Common myeloid progenitor, CD34-positive (primary cell): ENCODE measurements at regions not wholly inside any gene's neighbourhood (a gene's known extent, or its start where the extent isn't known, plus 50 kb on each side); places are given as distances from the start of the nearest gene placed in this dataset.

ENCODE experiments used
- CTCF ChIA-PET: fragments of 350-600 bp; sonication (Branson Sonifier 250); formaldehyde crosslinking; loops from one replicate; lab custom pipeline; 2021; ENCODE audit warnings: antibody characterized with exemption; lab: Charles Lee
- POLR2A ChIA-PET: fragments of 350-600 bp; sonication (Branson Sonifier 250); formaldehyde crosslinking; loops from one replicate; lab custom pipeline; 2021; ENCODE audit warnings: antibody characterized with exemption; lab: Charles Lee
- DNase-seq, 3 donors: peaks; one replicate each; pipeline versions ENCODE4 v3.0.0 to v3.0.0-alpha.2; 2013
- H3K27ac ChIP-seq, 2 experiments: 1 replicate in 1 of 2; 2 replicates in 1 of 2; pipeline ENCODE4 v1.7.0; 2013; ENCODE audit warnings: inconsistent platforms in 2 of 2, low read length in 2 of 2, mild to moderate bottlenecking in 2 of 2, low read depth in 1 of 2, moderate library complexity in 1 of 2; ENCODE audit not compliant: severe bottlenecking in 2 of 2, insufficient read depth in 1 of 2, poor library complexity in 1 of 2
- H3K27me3 ChIP-seq, 5 experiments: replicated peaks in 2 of 5; 1 replicate in 3 of 5; 2 replicates in 2 of 5; pipeline versions ENCODE4 v1.6.1 to v1.7.0; 2013; ENCODE audit warnings: low read length in 4 of 5, mild to moderate bottlenecking in 2 of 5, moderate library complexity in 2 of 5, inconsistent platforms in 1 of 5; ENCODE audit not compliant: insufficient read depth in 5 of 5, control insufficient read depth in 4 of 5
- H3K36me3 ChIP-seq, 4 experiments: 1 replicate in 2 of 4; 2 replicates in 2 of 4; pipeline versions ENCODE4 v1.6.1 to v1.7.0; 2013; ENCODE audit warnings: low read length in 3 of 4, control low read depth in 1 of 4, mild to moderate bottlenecking in 1 of 4; ENCODE audit not compliant: control insufficient read depth in 4 of 4, insufficient read depth in 4 of 4
- H3K4me1 ChIP-seq, 4 experiments: 1 replicate in 3 of 4; 2 replicates in 1 of 4; pipeline versions ENCODE4 v1.6.1 to v1.7.1; 2013; ENCODE audit warnings: low read length in 3 of 4, mild to moderate bottlenecking in 3 of 4, control low read depth in 1 of 4, inconsistent platforms in 1 of 4, moderate library complexity in 1 of 4; ENCODE audit not compliant: control insufficient read depth in 4 of 4, insufficient read depth in 4 of 4; ENCODE audit errors: control extremely low read depth in 1 of 4
- H3K4me3 ChIP-seq, 7 experiments: 1 replicate in 4 of 7; 2 replicates in 3 of 7; pipeline versions ENCODE4 v1.5.1 to v1.7.0; 2013; ENCODE audit warnings: mild to moderate bottlenecking in 7 of 7, low read length in 6 of 7, moderate library complexity in 6 of 7, inconsistent platforms in 2 of 7, low read depth in 2 of 7, control low read depth in 1 of 7; ENCODE audit not compliant: insufficient read depth in 4 of 7, control insufficient read depth in 1 of 7; ENCODE audit errors: extremely low read depth in 1 of 7
- H3K9me3 ChIP-seq, 5 experiments: 1 replicate in 4 of 5; 2 replicates in 1 of 5; pipeline versions ENCODE4 v1.6.1 to v1.7.1; 2013; ENCODE audit warnings: low read length in 4 of 5, mild to moderate bottlenecking in 2 of 5, inconsistent platforms in 1 of 5, low read depth in 1 of 5, moderate library complexity in 1 of 5; ENCODE audit not compliant: control insufficient read depth in 4 of 5, insufficient read depth in 2 of 5; ENCODE audit errors: control extremely low read depth in 1 of 5
- WGBS: methylation state at CpG from one replicate; pipeline ENCODE4 v1.1.5; 2013; ENCODE audit not compliant: insufficient coverage; 5-methylcytosine and 5-hydroxymethylcytosine counted together

DNA sequence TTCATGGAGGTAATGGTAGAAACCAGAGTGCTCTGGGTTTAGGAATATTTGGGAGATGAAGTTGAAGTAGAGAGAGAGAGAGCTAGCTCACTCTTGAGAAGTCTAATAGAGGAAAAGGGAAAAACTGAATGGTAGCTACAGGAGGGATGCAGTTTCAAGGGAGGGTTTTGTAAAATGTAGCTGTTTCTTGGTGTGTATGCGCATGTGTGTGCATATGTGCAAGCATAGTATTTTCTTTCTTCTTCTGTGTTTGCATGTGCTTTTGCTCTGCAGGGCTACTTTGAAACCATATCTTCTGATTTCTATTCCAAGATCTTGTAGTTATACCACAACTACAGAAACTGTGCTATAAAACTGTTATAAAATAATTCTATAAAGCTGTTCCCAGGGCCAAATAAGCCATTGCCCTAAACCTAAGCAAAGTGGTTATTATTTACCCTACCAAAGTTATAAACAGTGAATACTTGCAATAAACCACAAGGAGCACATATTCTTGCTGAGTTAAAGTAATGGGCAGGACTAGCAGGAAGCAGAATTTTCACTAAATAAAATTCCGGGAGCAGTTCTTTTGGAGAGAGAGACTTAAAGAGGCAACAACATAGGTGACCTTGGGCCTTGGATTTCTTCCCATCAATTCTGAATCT is 145.3 kb upstream of the ZNF521 start:
- WGBS, result 100% methylated on average over 1 of the region's 2 CpGs
- CTCF ChIA-PET, result no interaction called here
- Histone ChIP-seq H3K27me3 (no peaks in the 10 kb centered on the region), H3K4me1 (no peaks in the 10 kb centered on the region), H3K9me3 (peaks cover 0 to 10% (median 5%) of the 10 kb centered on the region in 5 experiments), H3K4me3 (no peak overlapping the region), H3K27ac (no peak overlapping the region), H3K36me3 (no peaks in the 10 kb centered on the region)
- no peak for DNase-seq
- POLR2A ChIA-PET, result no interaction called here

DNA sequence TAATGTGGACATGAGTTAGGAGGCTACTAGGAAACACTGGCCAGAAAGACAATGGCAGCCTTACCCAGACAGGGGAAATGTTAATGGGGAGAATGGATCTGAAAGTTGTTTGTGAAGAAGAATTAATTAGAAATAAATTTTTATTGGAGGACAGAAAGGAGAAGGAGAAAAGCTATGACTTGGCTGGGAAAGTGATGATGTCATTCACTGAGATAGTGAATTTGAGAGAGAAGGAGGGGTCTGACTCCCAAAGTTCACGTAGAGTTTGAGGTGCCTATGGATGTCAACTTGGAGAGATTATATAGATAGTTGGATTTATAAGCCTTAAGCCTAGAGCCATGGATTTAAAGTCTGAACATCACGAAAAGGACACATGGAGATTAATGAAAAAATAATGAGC is 144.6 kb upstream of the ZNF521 start:
- Histone ChIP-seq H3K4me3 (no peak overlapping the region), H3K36me3 (no peaks in the 10 kb centered on the region), H3K27ac (no peak overlapping the region), H3K9me3 (peaks cover 0 to 10% (median 5%) of the 10 kb centered on the region in 5 experiments), H3K4me1 (no peaks in the 10 kb centered on the region), H3K27me3 (no peaks in the 10 kb centered on the region)
- ChIA-PET POLR2A (no interaction called here), CTCF (no interaction called here)
- no peak for DNase-seq
- 50% methylated on average over 2 of the region's 2 CpGs for WGBS

DNA sequence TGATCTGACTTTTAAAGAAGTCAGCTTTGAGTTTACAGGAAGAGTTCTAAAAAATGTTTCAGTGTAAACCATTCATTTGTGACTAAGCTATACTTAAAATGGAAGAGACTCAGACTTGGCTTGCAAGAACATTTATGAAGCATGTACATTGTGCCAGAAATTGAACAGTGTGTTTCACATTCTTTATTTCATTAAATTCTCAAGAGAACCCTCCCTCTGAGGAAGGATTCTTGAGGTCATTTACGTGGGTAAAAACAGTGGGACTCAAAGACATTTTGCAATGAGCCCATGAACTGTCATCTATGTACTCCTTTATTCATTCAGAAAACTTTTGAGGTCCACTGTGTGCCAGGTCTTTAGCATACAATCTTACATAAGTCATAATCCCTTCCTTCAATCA is 143.6 kb upstream of the ZNF521 start:
- Histone ChIP-seq H3K27me3 (no peaks in the 10 kb centered on the region), H3K27ac (no peak overlapping the region), H3K4me3 (no peak overlapping the region), H3K36me3 (no peaks in the 10 kb centered on the region), H3K9me3 (peaks cover 0 to 10% (median 5%) of the 10 kb centered on the region in 5 experiments), H3K4me1 (no peaks in the 10 kb centered on the region)
- 100% methylated on average over 1 of the region's 1 CpG for WGBS
- ChIA-PET POLR2A (interaction anchor here (0.6 kb wide), 1 partner anchor 212 kb away, joined by 4 read pairs; no protein-coding TSS in a partner anchor), CTCF (no interaction called here)
- no peak for DNase-seq

DNA sequence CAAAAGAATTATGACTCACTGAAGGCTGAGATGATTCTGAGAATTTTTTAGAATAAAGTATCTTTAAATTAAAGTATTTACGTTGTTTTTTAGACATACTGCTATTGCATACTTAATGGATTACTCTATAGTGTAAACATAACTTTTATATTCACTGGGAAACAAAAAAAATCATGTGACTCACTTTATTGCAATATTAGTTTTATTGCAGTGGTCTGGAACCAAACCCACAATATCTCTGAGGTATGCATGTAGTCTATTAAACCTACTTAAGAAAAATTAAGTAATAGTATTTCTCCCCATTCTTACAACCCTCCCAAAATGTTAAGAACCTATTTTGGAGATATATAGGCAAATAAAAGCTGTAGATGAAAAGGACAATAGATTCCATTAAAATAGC is 142.9 kb upstream of the ZNF521 start:
- DNase-seq, result no peak
- no peaks in the 10 kb centered on the region for H3K27me3 ChIP-seq
- H3K9me3 ChIP-seq, result peaks cover 0 to 10% (median 5%) of the 10 kb centered on the region in 5 experiments
- H3K4me1 ChIP-seq, result no peaks in the 10 kb centered on the region
- ChIA-PET CTCF (no interaction called here), POLR2A (interaction anchor here (0.6 kb wide), 1 partner anchor 211 kb away, joined by 4 read pairs; no protein-coding TSS in a partner anchor)
- H3K4me3 ChIP-seq, result no peak overlapping the region
- WGBS, result no CpG with 5 or more reads among the region's 1 CpG
- H3K27ac ChIP-seq, result no peak overlapping the region
- H3K36me3 ChIP-seq, result no peaks in the 10 kb centered on the region

DNA sequence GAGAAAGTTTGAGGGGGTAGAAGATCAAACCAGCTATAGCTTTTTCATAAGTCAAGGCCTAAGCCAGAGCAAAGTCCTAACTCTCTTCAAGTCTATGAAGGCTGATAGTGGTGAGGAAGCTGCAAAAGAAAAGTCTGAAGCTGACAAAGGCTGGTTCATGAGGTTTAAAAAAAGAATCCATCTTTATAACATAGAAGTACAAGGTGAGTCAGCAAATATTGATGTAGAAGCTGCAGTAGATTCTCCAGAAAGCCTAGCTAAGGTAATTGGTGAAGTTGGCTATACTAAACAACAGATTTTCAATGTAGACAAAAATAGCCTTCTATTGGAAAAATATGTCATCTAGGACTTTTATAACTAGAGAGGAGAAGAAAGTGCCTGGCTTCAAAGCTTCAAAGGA is 141.4 kb upstream of the ZNF521 start:
- no peak overlapping the region for H3K4me3 ChIP-seq
- no peaks in the 10 kb centered on the region for H3K4me1 ChIP-seq
- no peaks in the 10 kb centered on the region for H3K27me3 ChIP-seq
- no peak overlapping the region for H3K27ac ChIP-seq
- CTCF ChIA-PET, result no interaction called here
- DNase-seq, result no peak
- H3K9me3 ChIP-seq, result peaks cover 0 to 8% (median 5%) of the 10 kb centered on the region in 5 experiments
- POLR2A ChIA-PET, result no interaction called here
- no peaks in the 10 kb centered on the region for H3K36me3 ChIP-seq

DNA sequence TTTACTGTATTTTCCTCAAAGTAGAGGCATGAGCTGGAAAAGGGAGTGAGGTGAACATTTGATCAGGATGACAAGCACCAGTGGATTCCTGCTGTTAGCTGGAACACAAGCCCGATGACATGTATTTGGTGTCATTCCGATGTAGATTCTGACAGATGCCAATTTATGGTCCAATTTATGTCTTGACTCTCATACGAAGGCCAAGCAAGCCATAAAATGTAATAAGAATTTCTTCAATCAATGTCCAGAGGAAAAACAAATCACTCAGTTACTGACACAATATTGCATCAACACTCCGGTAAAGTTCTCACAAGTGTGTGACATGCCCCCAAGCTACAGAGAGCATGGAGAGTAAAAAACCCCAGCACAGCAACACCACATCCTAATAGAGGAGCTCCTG is 138.3 kb upstream of the ZNF521 start:
- POLR2A ChIA-PET, result no interaction called here

DNA sequence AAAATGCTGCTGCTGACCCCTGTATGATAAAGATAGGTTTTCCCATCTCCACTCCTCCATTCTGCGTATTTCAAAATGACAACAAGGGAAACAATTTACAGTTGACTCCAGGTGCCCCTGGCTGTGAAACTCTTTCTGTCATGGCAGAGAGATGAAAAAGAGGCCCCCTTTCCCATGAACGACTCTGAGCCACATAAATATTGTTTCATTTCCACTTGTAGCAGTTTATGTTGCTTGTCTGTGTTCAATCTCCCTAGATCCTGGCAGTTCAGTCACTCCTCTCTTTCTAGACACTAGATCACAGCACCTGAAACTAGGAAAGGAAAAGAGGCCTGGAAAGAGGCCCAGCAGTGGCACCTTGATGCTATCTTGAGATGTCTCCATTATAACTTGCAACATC is 121.0 kb upstream of the ZNF521 start:
- H3K4me1 ChIP-seq, result no peaks in the 10 kb centered on the region
- H3K4me3 ChIP-seq, result no peak overlapping the region
- no peaks in the 10 kb centered on the region for H3K27me3 ChIP-seq
- H3K27ac ChIP-seq, result no peak overlapping the region
- ChIA-PET POLR2A (no interaction called here), CTCF (no interaction called here)
- no peak for DNase-seq
- no peaks in the 10 kb centered on the region for H3K36me3 ChIP-seq
- WGBS, result 100% methylated on average over 2 of the region's 2 CpGs
- peaks cover 0 to 2% (median 0%) of the 10 kb centered on the region in 5 experiments for H3K9me3 ChIP-seq

More for the DNA sequence above, 138.3 kb upstream of the ZNF521 start:
- Histone ChIP-seq H3K36me3 (no peaks in the 10 kb centered on the region), H3K27ac (no peak overlapping the region), H3K9me3 (peaks cover 0 to 8% (median 5%) of the 10 kb centered on the region in 5 experiments), H3K27me3 (no peaks in the 10 kb centered on the region), H3K4me1 (no peaks in the 10 kb centered on the region), H3K4me3 (no peak overlapping the region)
- CTCF ChIA-PET, result no interaction called here
- DNase-seq, result no peak
- 100% methylated on average over 3 of the region's 4 CpGs for WGBS
